ENCODE measurements at regions not wholly inside any gene's neighbourhood (a gene's known extent, or its start where the extent isn't known, plus 50 kb on each side); places are given as distances from the start of the nearest gene placed in this dataset.

DNA sequence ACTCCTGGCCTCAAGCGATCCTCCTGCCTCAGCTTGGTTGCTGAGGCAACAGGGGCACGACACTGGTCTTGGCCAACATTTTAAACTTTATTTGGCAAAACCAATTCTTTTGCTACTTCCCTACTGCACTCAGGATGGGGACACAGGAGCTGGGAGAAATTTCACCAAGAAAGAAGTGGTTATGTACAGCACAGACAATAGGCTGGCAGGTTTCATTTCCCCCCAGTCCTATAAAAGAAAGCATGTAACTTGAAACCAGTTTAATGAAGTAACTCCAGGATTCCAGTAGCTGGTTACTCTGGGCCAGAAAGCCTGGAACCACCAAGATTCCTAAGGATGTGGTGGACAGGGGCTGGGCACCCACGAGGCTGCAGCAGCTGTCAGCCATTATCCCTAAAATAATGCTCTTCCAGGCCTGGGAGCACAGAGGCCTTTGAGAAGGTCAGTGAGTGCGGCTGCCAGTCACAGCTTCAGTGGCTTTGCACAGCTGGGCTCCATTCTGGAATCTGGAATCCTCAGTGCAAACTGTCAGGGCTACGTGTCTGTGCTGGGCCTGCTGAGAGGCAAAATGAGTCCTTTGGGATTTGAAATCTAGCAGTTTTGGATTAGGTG is 142.3 kb upstream of the ITGA6 start:
- Histone ChIP-seq H3K4me2 (no peak overlapping the region), H3K4me1 (no peaks in the 10 kb centered on the region), H3K4me3 (no peak overlapping the region), H3K27ac (no peak overlapping the region), H3K9me3 (no peaks in the 10 kb centered on the region)
- FAIRE-seq = no peak
- CTCF ChIA-PET = interaction anchor here (0.8 to 1.1 kb wide), 2 partner anchors 10 to 15 kb away, joined by 3 to 4 read pairs; no protein-coding TSS in a partner anchor
- POLR2A ChIA-PET = no interaction called here
- peak; percentile 36 to 43; a peak in 3 of 6 replicates for ATAC-seq
- TF ChIP-seq POLR2AphosphoS2 (conservative IDR thresholded peaks at IDR 0.05; ENCODE audit: low read length) = no peak
- TF ChIP-seq, protein P1, sequence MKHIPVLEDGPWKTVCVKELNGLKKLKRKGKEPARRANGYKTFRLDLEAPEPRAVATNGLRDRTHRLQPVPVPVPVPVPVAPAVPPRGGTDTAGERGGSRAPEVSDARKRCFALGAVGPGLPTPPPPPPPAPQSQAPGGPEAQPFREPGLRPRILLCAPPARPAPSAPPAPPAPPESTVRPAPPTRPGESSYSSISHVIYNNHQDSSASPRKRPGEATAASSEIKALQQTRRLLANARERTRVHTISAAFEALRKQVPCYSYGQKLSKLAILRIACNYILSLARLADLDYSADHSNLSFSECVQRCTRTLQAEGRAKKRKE (CRISPR knock-in tag; IDR thresholded peaks at IDR 0.05; ENCODE audit: low read depth) = no peak
- TF ChIP-seq, protein P2, sequence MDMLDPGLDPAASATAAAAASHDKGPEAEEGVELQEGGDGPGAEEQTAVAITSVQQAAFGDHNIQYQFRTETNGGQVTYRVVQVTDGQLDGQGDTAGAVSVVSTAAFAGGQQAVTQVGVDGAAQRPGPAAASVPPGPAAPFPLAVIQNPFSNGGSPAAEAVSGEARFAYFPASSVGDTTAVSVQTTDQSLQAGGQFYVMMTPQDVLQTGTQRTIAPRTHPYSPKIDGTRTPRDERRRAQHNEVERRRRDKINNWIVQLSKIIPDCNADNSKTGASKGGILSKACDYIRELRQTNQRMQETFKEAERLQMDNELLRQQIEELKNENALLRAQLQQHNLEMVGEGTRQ (IDR thresholded peaks at IDR 0.05) = no peak
- TF ChIP-seq, protein P3, sequence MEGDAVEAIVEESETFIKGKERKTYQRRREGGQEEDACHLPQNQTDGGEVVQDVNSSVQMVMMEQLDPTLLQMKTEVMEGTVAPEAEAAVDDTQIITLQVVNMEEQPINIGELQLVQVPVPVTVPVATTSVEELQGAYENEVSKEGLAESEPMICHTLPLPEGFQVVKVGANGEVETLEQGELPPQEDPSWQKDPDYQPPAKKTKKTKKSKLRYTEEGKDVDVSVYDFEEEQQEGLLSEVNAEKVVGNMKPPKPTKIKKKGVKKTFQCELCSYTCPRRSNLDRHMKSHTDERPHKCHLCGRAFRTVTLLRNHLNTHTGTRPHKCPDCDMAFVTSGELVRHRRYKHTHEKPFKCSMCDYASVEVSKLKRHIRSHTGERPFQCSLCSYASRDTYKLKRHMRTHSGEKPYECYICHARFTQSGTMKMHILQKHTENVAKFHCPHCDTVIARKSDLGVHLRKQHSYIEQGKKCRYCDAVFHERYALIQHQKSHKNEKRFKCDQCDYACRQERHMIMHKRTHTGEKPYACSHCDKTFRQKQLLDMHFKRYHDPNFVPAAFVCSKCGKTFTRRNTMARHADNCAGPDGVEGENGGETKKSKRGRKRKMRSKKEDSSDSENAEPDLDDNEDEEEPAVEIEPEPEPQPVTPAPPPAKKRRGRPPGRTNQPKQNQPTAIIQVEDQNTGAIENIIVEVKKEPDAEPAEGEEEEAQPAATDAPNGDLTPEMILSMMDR (IDR thresholded peaks at IDR 0.05) = no peak
- TF ChIP-seq CHD2 (IDR thresholded peaks at IDR 0.05; ENCODE audit: low read length, partially characterized antibody) = no peak
- TF ChIP-seq ESRRA (IDR thresholded peaks at IDR 0.05; ENCODE audit: borderline replicate concordance, low read length) = no peak
- no peak for TF ChIP-seq EHMT2 (IDR thresholded peaks at IDR 0.05; ENCODE audit: low read depth)
- no peak for TF ChIP-seq CHD4 (IDR thresholded peaks at IDR 0.05; ENCODE audit: borderline replicate concordance)
- no peak for TF ChIP-seq RFX5 (IDR thresholded peaks at IDR 0.05)
- no peak for TF ChIP-seq NPAS2 (CRISPR knock-in tag; IDR thresholded peaks at IDR 0.05; ENCODE audit: borderline replicate concordance)
- TF ChIP-seq, protein P4, sequence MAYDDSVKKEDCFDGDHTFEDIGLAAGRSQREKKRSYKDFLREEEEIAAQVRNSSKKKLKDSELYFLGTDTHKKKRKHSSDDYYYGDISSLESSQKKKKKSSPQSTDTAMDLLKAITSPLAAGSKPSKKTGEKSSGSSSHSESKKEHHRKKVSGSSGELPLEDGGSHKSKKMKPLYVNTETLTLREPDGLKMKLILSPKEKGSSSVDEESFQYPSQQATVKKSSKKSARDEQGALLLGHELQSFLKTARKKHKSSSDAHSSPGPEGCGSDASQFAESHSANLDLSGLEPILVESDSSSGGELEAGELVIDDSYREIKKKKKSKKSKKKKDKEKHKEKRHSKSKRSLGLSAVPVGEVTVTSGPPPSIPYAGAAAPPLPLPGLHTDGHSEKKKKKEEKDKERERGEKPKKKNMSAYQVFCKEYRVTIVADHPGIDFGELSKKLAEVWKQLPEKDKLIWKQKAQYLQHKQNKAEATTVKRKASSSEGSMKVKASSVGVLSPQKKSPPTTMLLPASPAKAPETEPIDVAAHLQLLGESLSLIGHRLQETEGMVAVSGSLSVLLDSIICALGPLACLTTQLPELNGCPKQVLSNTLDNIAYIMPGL (CRISPR knock-in tag; IDR thresholded peaks at IDR 0.05; ENCODE audit: borderline replicate concordance) = no peak
- TF ChIP-seq KDM1A (IDR thresholded peaks at IDR 0.05; ENCODE audit: low read depth) = no peak
- no peak for DNase-seq (ENCODE audit: low read depth in 1 of 2, low spot score in 1 of 2)
- WGBS (ENCODE audit: missing lambda C conversion rate) = 71% methylated on average over 5 of the region's 5 CpGs

DNA sequence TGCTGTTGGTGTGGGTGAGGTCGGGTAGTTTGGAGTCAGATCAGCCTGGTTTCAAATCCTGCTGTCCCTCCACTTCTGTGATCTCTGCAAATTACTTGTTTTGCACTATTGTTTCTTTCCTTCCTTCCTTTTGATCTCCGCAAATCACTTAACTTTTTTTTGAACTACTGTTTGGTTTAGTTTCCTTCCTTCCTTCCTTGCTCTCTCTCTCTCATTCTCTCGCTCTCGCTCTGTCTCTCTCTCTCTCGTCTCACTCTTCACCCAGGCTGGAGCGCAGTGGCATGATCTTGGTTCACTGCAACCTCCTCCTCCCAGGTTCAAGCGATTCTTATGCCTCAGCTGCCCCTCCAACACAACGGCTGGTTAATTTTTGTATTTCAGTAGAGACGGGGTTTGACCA is 141.6 kb upstream of the ITGA6 start:
- DNase-seq (ENCODE audit: low read depth in 1 of 2, low spot score in 1 of 2) (no peak), ATAC-seq (no peak), FAIRE-seq (no peak)
- no peak overlapping the region for H3K4me2 ChIP-seq
- TF ChIP-seq NFE2L2 (conservative IDR thresholded peaks at IDR 0.05; ENCODE audit: low read length) (no peak), CBX2 (IDR thresholded peaks at IDR 0.05; ENCODE audit: borderline replicate concordance, low read depth) (no peak), FOSL2 (IDR thresholded peaks at IDR 0.05) (no peak), FOSL2 (CRISPR knock-in tag; IDR thresholded peaks at IDR 0.05) (no peak), POLR2AphosphoS2 (conservative IDR thresholded peaks at IDR 0.05; ENCODE audit: low read length) (no peak), TP53 (CRISPR knock-in tag; IDR thresholded peaks at IDR 0.05) (no peak), FOSB (CRISPR knock-in tag; IDR thresholded peaks at IDR 0.05) (no peak), HOXA7 (CRISPR knock-in tag; IDR thresholded peaks at IDR 0.05) (no peak), PHF8 (IDR thresholded peaks at IDR 0.05; ENCODE audit: borderline replicate concordance, low read depth) (no peak), RAD21 (conservative IDR thresholded peaks at IDR 0.05 in 1 of 2, IDR thresholded peaks at IDR 0.05 in 1 of 2) (no peak)
- H3K9me3 ChIP-seq = no peaks in the 10 kb centered on the region
- no peak overlapping the region for H3K4me3 ChIP-seq
- no peak overlapping the region for H3K27ac ChIP-seq
- WGBS (ENCODE audit: missing lambda C conversion rate) = 80% methylated on average over 9 of the region's 9 CpGs
- POLR2A ChIA-PET = no interaction called here
- H3K4me1 ChIP-seq = no peaks in the 10 kb centered on the region
- CTCF ChIA-PET = interaction anchor here (0.8 kb wide), 1 partner anchor 10 kb away, joined by 3 read pairs; no protein-coding TSS in a partner anchor

Measured in A549 (cell line).